ENCODE measurements at regions not wholly inside any gene's neighbourhood (a gene's known extent, or its start where the extent isn't known, plus 50 kb on each side); places are given as distances from the start of the nearest gene placed in this dataset.
A peak's percentile ranks its signal among the peaks of the same experiment; 100 is the strongest.
"Not testable (repeated sequence)": the region's sequence is repeated elsewhere in the genome, so short reads cannot be mapped to it uniquely, and the experiment has no call there.

- DNase-seq (ENCODE audit: low read depth) (no peak), FAIRE-seq (no peak)
- Histone ChIP-seq H3K9me3 (ENCODE audit: insufficient read depth, low read depth, low read length) (no peaks in the 10 kb centered on the region), H3K4me1 (ENCODE audit: insufficient read depth, low read length) (no peaks in the 10 kb centered on the region), H3K4me3 (ENCODE audit: insufficient read depth, low read depth, low read length) (no peak overlapping the region), H3K4me2 (ENCODE audit: low read length) (no peak overlapping the region), H3K27me3 (ENCODE audit: insufficient read depth, low read length) (no peaks in the 10 kb centered on the region), H3K9ac (ENCODE audit: low read length) (no peak overlapping the region), H3K27ac (ENCODE audit: low read depth, low read length) (no peak overlapping the region), H2AFZ (ENCODE audit: low read depth, low read length) (no peak overlapping the region), H3K36me3 (ENCODE audit: insufficient read depth, low read length) (no peaks in the 10 kb centered on the region), H3K79me2 (ENCODE audit: insufficient read depth, low read length) (no peaks in the 10 kb centered on the region), H4K20me1 (ENCODE audit: insufficient read depth, low read length) (no peaks in the 10 kb centered on the region)
- TF ChIP-seq CTCF (IDR thresholded peaks at IDR 0.05; ENCODE audit: insufficient read depth, low read depth, low read length), result no peak
- TF ChIP-seq EZH2 (IDR thresholded peaks at IDR 0.05; ENCODE audit: insufficient read depth, low read length), result no peak
- H3K36me3 Mint-ChIP-seq (ENCODE audit: low read depth, unreplicated experiment), result no peaks in the 10 kb centered on the region
- no peak overlapping the region for H3K4me3 Mint-ChIP-seq (ENCODE audit: unreplicated experiment)
- no peak overlapping the region for H3K27ac Mint-ChIP-seq (ENCODE audit: unreplicated experiment)
- no peaks in the 10 kb centered on the region for H3K9me3 Mint-ChIP-seq (ENCODE audit: unreplicated experiment)
- H3K27me3 Mint-ChIP-seq (ENCODE audit: low read depth, unreplicated experiment), result no peaks in the 10 kb centered on the region
- H3K4me1 Mint-ChIP-seq (ENCODE audit: low read depth, unreplicated experiment), result peaks cover 14% of the 10 kb centered on the region
These were observed 270.5 kb downstream of the FGFR2 start for GRCh38 chr10:121327727-121328126.

GRCh38 chr10:121329631-121330030 lies 268.6 kb downstream of the FGFR2 start:
- H3K27me3 Mint-ChIP-seq (ENCODE audit: low read depth, unreplicated experiment); H3K9me3 ChIP-seq (ENCODE audit: insufficient read depth, low read depth, low read length); H2AFZ ChIP-seq (ENCODE audit: low read depth, low read length); FAIRE-seq; H3K4me2 ChIP-seq (ENCODE audit: low read length); H3K9me3 Mint-ChIP-seq (ENCODE audit: unreplicated experiment); H4K20me1 ChIP-seq (ENCODE audit: insufficient read depth, low read length); H3K4me1 ChIP-seq (ENCODE audit: insufficient read depth, low read length); H3K36me3 ChIP-seq (ENCODE audit: insufficient read depth, low read length); H3K9ac ChIP-seq (ENCODE audit: low read length); H3K4me3 ChIP-seq (ENCODE audit: insufficient read depth, low read depth, low read length); DNase-seq (ENCODE audit: low read depth); H3K79me2 ChIP-seq (ENCODE audit: insufficient read depth, low read length); H3K4me3 Mint-ChIP-seq (ENCODE audit: unreplicated experiment); H3K27ac Mint-ChIP-seq (ENCODE audit: unreplicated experiment); H3K36me3 Mint-ChIP-seq (ENCODE audit: low read depth, unreplicated experiment); H3K27ac ChIP-seq (ENCODE audit: low read depth, low read length); H3K27me3 ChIP-seq (ENCODE audit: insufficient read depth, low read length): not testable (repeated sequence)
- H3K4me1 Mint-ChIP-seq (ENCODE audit: low read depth, unreplicated experiment), result peaks cover 14% of the 10 kb centered on the region

GRCh38 chr10:121330563-121330962 lies 267.7 kb downstream of the FGFR2 start:
- DNase-seq (ENCODE audit: low read depth) (no peak), FAIRE-seq (no peak)
- H4K20me1 ChIP-seq (ENCODE audit: insufficient read depth, low read length), result no peaks in the 10 kb centered on the region
- no peak overlapping the region for H3K4me3 ChIP-seq (ENCODE audit: insufficient read depth, low read depth, low read length)
- H3K4me1 ChIP-seq (ENCODE audit: insufficient read depth, low read length), result no peaks in the 10 kb centered on the region
- no peak for TF ChIP-seq CTCF (IDR thresholded peaks at IDR 0.05; ENCODE audit: insufficient read depth, low read depth, low read length)
- H2AFZ ChIP-seq (ENCODE audit: low read depth, low read length), result no peak overlapping the region
- Mint-ChIP-seq H3K4me3 (ENCODE audit: unreplicated experiment) (no peak overlapping the region), H3K4me1 (ENCODE audit: low read depth, unreplicated experiment) (peaks cover 9% of the 10 kb centered on the region), H3K9me3 (ENCODE audit: unreplicated experiment) (peaks cover 2% of the 10 kb centered on the region), H3K27me3 (ENCODE audit: low read depth, unreplicated experiment) (no peaks in the 10 kb centered on the region), H3K27ac (ENCODE audit: unreplicated experiment) (peak overlapping the region; percentile 15), H3K36me3 (ENCODE audit: low read depth, unreplicated experiment) (no peaks in the 10 kb centered on the region)
- no peaks in the 10 kb centered on the region for H3K36me3 ChIP-seq (ENCODE audit: insufficient read depth, low read length)
- H3K27ac ChIP-seq (ENCODE audit: low read depth, low read length), result no peak overlapping the region
- H3K9ac ChIP-seq (ENCODE audit: low read length), result no peak overlapping the region
- H3K9me3 ChIP-seq (ENCODE audit: insufficient read depth, low read depth, low read length), result no peaks in the 10 kb centered on the region
- no peaks in the 10 kb centered on the region for H3K79me2 ChIP-seq (ENCODE audit: insufficient read depth, low read length)
- H3K27me3 ChIP-seq (ENCODE audit: insufficient read depth, low read length), result no peaks in the 10 kb centered on the region
- H3K4me2 ChIP-seq (ENCODE audit: low read length), result no peak overlapping the region

Data from astrocyte (in vitro differentiated cells and primary cell).